ENCODE measurements at regions not wholly inside any gene's neighbourhood (a gene's known extent, or its start where the extent isn't known, plus 50 kb on each side); places are given as distances from the start of the nearest gene placed in this dataset.

- DNase-seq = no peak
- no peak overlapping the region for H3K27ac Mint-ChIP-seq
- CTCF ChIA-PET (ENCODE audit: partially characterized antibody) = no interaction called here
- no peaks in the 10 kb centered on the region for H3K9me3 ChIP-seq (ENCODE audit: control insufficient read depth in 1 of 2, low read length in 2 of 2)
- no peaks in the 10 kb centered on the region for H3K27me3 ChIP-seq (ENCODE audit: insufficient read depth, low read length)
- no peaks in the 10 kb centered on the region for H3K36me3 ChIP-seq (ENCODE audit: insufficient read depth, low read length)
- H3K4me1 Mint-ChIP-seq = no peaks in the 10 kb centered on the region
- H3K4me1 ChIP-seq (ENCODE audit: insufficient read depth, low read length) = no peaks in the 10 kb centered on the region
- H3K36me3 Mint-ChIP-seq = no peaks in the 10 kb centered on the region
- peaks cover 0 to 4% (median 0%) of the 10 kb centered on the region in 8 donors for H3K9me3 Mint-ChIP-seq
- intact Hi-C loops (cut with micrococcal nuclease) = no loop called here
- H3K27ac ChIP-seq (ENCODE audit: low read depth, low read length) = no peak overlapping the region
- H3K4me3 ChIP-seq (ENCODE audit: low read length in 2 of 2) = no peak overlapping the region
- peaks cover 0 to 9% of the 10 kb centered on the region in 2 donors for H3K27me3 Mint-ChIP-seq
- POLR2A ChIA-PET (ENCODE audit: partially characterized antibody) = no interaction called here
- H3K4me3 Mint-ChIP-seq = no peak overlapping the region
Measured at GRCh38 chr4:73682508-73682907, 57.9 kb upstream of the CXCL8 start.

DNA sequence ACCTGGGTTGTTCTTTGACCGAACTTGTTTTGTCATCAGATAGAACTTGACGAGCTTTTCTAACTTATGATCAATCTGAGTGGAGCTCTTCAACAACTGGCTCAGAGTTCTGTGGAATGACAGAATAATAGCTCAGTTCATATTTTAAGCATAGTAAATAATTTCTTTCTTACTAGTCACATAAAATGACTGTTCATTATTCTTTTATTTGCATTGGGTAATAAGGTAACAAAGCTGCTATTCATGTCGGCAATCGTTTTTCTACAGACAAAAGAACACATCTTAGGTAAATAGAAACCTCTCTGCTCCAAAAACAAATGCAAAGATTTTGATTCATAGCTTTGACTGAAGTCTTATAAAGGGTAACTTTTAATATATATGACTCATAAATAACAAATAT lies 57.3 kb upstream of the CXCL8 start:
- H3K4me3 Mint-ChIP-seq = no peak overlapping the region
- no peak overlapping the region for H3K27ac ChIP-seq (ENCODE audit: low read depth, low read length)
- H3K4me3 ChIP-seq (ENCODE audit: low read length in 2 of 2) = no peak overlapping the region
- ChIA-PET CTCF (ENCODE audit: partially characterized antibody) (no interaction called here), POLR2A (ENCODE audit: partially characterized antibody) (no interaction called here)
- H3K36me3 ChIP-seq (ENCODE audit: insufficient read depth, low read length) = no peaks in the 10 kb centered on the region
- no peaks in the 10 kb centered on the region for H3K27me3 ChIP-seq (ENCODE audit: insufficient read depth, low read length)
- H3K9me3 Mint-ChIP-seq = peaks cover 0 to 4% (median 0%) of the 10 kb centered on the region in 8 donors
- H3K4me1 Mint-ChIP-seq = no peaks in the 10 kb centered on the region
- H3K27ac Mint-ChIP-seq = no peak overlapping the region
- no peaks in the 10 kb centered on the region for H3K4me1 ChIP-seq (ENCODE audit: insufficient read depth, low read length)
- peaks cover 0 to 9% of the 10 kb centered on the region in 2 donors for H3K27me3 Mint-ChIP-seq
- no peak for DNase-seq
- H3K9me3 ChIP-seq (ENCODE audit: control insufficient read depth in 1 of 2, low read length in 2 of 2) = no peaks in the 10 kb centered on the region
- no peaks in the 10 kb centered on the region for H3K36me3 Mint-ChIP-seq
- intact Hi-C loops (cut with micrococcal nuclease) = no loop called here

GRCh38 chr4:73683456-73683855 lies 56.9 kb upstream of the CXCL8 start:
- H3K27ac ChIP-seq (ENCODE audit: low read depth, low read length) = no peak overlapping the region
- intact Hi-C loops (cut with micrococcal nuclease) = no loop called here
- no peaks in the 10 kb centered on the region for H3K36me3 Mint-ChIP-seq
- ChIA-PET CTCF (ENCODE audit: partially characterized antibody) (no interaction called here), POLR2A (ENCODE audit: partially characterized antibody) (no interaction called here)
- no peaks in the 10 kb centered on the region for H3K4me1 Mint-ChIP-seq
- peaks cover 0 to 4% (median 0%) of the 10 kb centered on the region in 8 donors for H3K9me3 Mint-ChIP-seq
- H3K36me3 ChIP-seq (ENCODE audit: insufficient read depth, low read length) = no peaks in the 10 kb centered on the region
- H3K9me3 ChIP-seq (ENCODE audit: control insufficient read depth in 1 of 2, low read length in 2 of 2) = no peaks in the 10 kb centered on the region
- H3K27me3 ChIP-seq (ENCODE audit: insufficient read depth, low read length) = no peaks in the 10 kb centered on the region
- H3K27ac Mint-ChIP-seq = no peak overlapping the region
- no peak for DNase-seq
- no peak overlapping the region for H3K4me3 ChIP-seq (ENCODE audit: low read length in 2 of 2)
- H3K4me1 ChIP-seq (ENCODE audit: insufficient read depth, low read length) = no peaks in the 10 kb centered on the region
- H3K27me3 Mint-ChIP-seq = peaks cover 0 to 9% of the 10 kb centered on the region in 2 donors
- no peak overlapping the region for H3K4me3 Mint-ChIP-seq

DNA sequence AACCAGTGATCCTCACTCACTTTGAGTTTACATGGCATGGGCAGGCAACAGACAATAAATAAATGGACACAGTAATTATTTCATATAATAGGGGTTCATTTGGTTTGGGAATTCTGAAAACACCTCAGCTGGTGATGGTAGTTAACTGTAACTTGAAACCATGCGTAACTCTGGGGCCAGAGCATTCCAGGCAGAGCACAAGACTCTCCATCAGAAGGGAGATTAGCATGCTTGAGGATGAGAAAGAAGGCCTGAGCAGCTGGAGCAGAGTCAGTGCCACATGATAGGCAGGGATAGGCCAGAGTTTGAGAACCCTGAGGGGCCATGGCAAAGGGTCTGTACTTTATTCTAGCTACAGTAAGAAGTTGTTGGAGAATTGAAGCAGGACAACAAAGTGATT lies 56.3 kb upstream of the CXCL8 start:
- H3K9me3 Mint-ChIP-seq = peaks cover 0 to 4% (median 0%) of the 10 kb centered on the region in 8 donors
- intact Hi-C loops (cut with micrococcal nuclease) = no loop called here

GRCh38 chr4:73685052-73685451 lies 55.3 kb upstream of the CXCL8 start:
- intact Hi-C loops (cut with micrococcal nuclease) = no loop called here
- no peaks in the 10 kb centered on the region for H3K36me3 Mint-ChIP-seq
- Histone ChIP-seq H3K36me3 (ENCODE audit: insufficient read depth, low read length) (no peaks in the 10 kb centered on the region), H3K9me3 (ENCODE audit: control insufficient read depth in 1 of 2, low read length in 2 of 2) (no peaks in the 10 kb centered on the region), H3K27ac (ENCODE audit: low read depth, low read length) (no peak overlapping the region), H3K27me3 (ENCODE audit: insufficient read depth, low read length) (no peaks in the 10 kb centered on the region), H3K4me3 (ENCODE audit: low read length in 2 of 2) (no peak overlapping the region), H3K4me1 (ENCODE audit: insufficient read depth, low read length) (no peaks in the 10 kb centered on the region)
- ChIA-PET CTCF (ENCODE audit: partially characterized antibody) (no interaction called here), POLR2A (ENCODE audit: partially characterized antibody) (no interaction called here)
- no peak overlapping the region for H3K4me3 Mint-ChIP-seq
- no peak overlapping the region for H3K27ac Mint-ChIP-seq
- H3K4me1 Mint-ChIP-seq = no peaks in the 10 kb centered on the region
- H3K27me3 Mint-ChIP-seq = peaks cover 0 to 9% of the 10 kb centered on the region in 2 donors
- H3K9me3 Mint-ChIP-seq = peaks cover 0 to 5% (median 0%) of the 10 kb centered on the region in 8 donors
- DNase-seq = no peak

More for the DNA sequence above, 56.3 kb upstream of the CXCL8 start:
- H3K36me3 ChIP-seq (ENCODE audit: insufficient read depth, low read length) = no peaks in the 10 kb centered on the region
- no peak for DNase-seq
- H3K27me3 Mint-ChIP-seq = peaks cover 0 to 9% of the 10 kb centered on the region in 2 donors
- ChIA-PET POLR2A (ENCODE audit: partially characterized antibody) (no interaction called here), CTCF (ENCODE audit: partially characterized antibody) (no interaction called here)
- H3K27ac ChIP-seq (ENCODE audit: low read depth, low read length) = no peak overlapping the region
- no peaks in the 10 kb centered on the region for H3K36me3 Mint-ChIP-seq
- H3K4me1 Mint-ChIP-seq = no peaks in the 10 kb centered on the region
- H3K27me3 ChIP-seq (ENCODE audit: insufficient read depth, low read length) = no peaks in the 10 kb centered on the region
- H3K4me1 ChIP-seq (ENCODE audit: insufficient read depth, low read length) = no peaks in the 10 kb centered on the region
- no peak overlapping the region for H3K27ac Mint-ChIP-seq
- no peaks in the 10 kb centered on the region for H3K9me3 ChIP-seq (ENCODE audit: control insufficient read depth in 1 of 2, low read length in 2 of 2)
- H3K4me3 Mint-ChIP-seq = no peak overlapping the region
- no peak overlapping the region for H3K4me3 ChIP-seq (ENCODE audit: low read length in 2 of 2)

DNA sequence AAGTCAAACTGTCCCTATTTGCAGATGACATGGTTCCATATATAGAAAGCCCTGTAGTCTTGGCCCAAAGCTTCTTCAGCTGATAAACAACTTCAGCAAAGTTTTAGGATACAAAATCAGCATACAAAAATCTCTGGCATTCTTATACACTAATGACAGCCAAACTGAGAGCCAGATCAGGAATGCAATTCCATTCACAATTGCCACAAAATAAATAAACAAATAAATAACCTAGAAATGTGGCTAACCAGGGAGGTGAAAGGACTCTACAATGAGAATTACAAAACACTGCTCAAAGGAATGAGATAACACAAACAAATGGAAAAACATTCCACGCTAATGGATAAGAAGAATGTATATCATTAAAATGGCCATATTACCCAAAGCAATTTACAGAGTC lies 52.9 kb upstream of the CXCL8 start:
- H3K9me3 ChIP-seq (ENCODE audit: control insufficient read depth in 1 of 2, low read length in 2 of 2) = no peaks in the 10 kb centered on the region
- Mint-ChIP-seq H3K36me3 (no peaks in the 10 kb centered on the region), H3K27me3 (peaks cover 0 to 9% of the 10 kb centered on the region in 2 donors), H3K4me3 (no peak overlapping the region), H3K9me3 (peaks cover 0 to 6% (median 1%) of the 10 kb centered on the region in 8 donors), H3K4me1 (no peaks in the 10 kb centered on the region), H3K27ac (no peak overlapping the region)
- H3K4me1 ChIP-seq (ENCODE audit: insufficient read depth, low read length) = no peaks in the 10 kb centered on the region
- ChIA-PET POLR2A (ENCODE audit: partially characterized antibody) (no interaction called here), CTCF (ENCODE audit: partially characterized antibody) (no interaction called here)
- intact Hi-C loops (cut with micrococcal nuclease) = no loop called here
- DNase-seq = no peak
- no peaks in the 10 kb centered on the region for H3K27me3 ChIP-seq (ENCODE audit: insufficient read depth, low read length)
- no peak overlapping the region for H3K4me3 ChIP-seq (ENCODE audit: low read length in 2 of 2)
- no peaks in the 10 kb centered on the region for H3K36me3 ChIP-seq (ENCODE audit: insufficient read depth, low read length)
- H3K27ac ChIP-seq (ENCODE audit: low read depth, low read length) = no peak overlapping the region

GRCh38 chr4:73690051-73690738 lies 50.2 kb upstream of the CXCL8 start:
- CTCF ChIA-PET (ENCODE audit: partially characterized antibody) = no interaction called here
- H3K4me3 ChIP-seq (ENCODE audit: low read length in 2 of 2) = no peak overlapping the region
- intact Hi-C loops (cut with micrococcal nuclease) = no loop called here

More at GRCh38 chr4:73690051-73690738, 50.2 kb upstream of the CXCL8 start:
- Mint-ChIP-seq H3K27me3 (peaks cover 0 to 5% of the 10 kb centered on the region in 2 donors), H3K27ac (no peak overlapping the region), H3K4me3 (no peak overlapping the region), H3K36me3 (no peaks in the 10 kb centered on the region), H3K9me3 (peaks cover 0 to 6% (median 2%) of the 10 kb centered on the region in 8 donors), H3K4me1 (no peaks in the 10 kb centered on the region)
- no peaks in the 10 kb centered on the region for H3K27me3 ChIP-seq (ENCODE audit: insufficient read depth, low read length)
- no peaks in the 10 kb centered on the region for H3K36me3 ChIP-seq (ENCODE audit: insufficient read depth, low read length)
- no peaks in the 10 kb centered on the region for H3K9me3 ChIP-seq (ENCODE audit: control insufficient read depth in 1 of 2, low read length in 2 of 2)
- no peak for DNase-seq
- H3K4me1 ChIP-seq (ENCODE audit: insufficient read depth, low read length) = no peaks in the 10 kb centered on the region
- H3K27ac ChIP-seq (ENCODE audit: low read depth, low read length) = no peak overlapping the region
- POLR2A ChIA-PET (ENCODE audit: partially characterized antibody) = no interaction called here
